ENCODE measurements at regions not wholly inside any gene's neighbourhood (a gene's known extent, or its start where the extent isn't known, plus 50 kb on each side); places are given as distances from the start of the nearest gene placed in this dataset.

- no peak for TF ChIP-seq CTCF (IDR thresholded peaks at IDR 0.05; ENCODE audit: control extremely low read depth, extremely low read depth, low read depth, missing control alignments)
- DNase-seq (ENCODE audit: extremely low spot score) = no peak
- POLR2A ChIA-PET = no interaction called here
- CTCF ChIA-PET = interaction anchor here (2.2 kb wide), 1 partner anchor 9 kb away, joined by 4 read pairs; no protein-coding TSS in a partner anchor
Observed at GRCh38 chr13:70809588-70809987, 701.3 kb upstream of the KLHL1 start.

GRCh38 chr13:70798385-70798784 is 690.1 kb upstream of the KLHL1 start:
- POLR2A ChIA-PET = no interaction called here
- DNase-seq (ENCODE audit: extremely low spot score) = no peak
- TF ChIP-seq CTCF (IDR thresholded peaks at IDR 0.05; ENCODE audit: control extremely low read depth, extremely low read depth, low read depth, missing control alignments) = no peak
- CTCF ChIA-PET = interaction anchor here (4.1 kb wide), 1 partner anchor 11 kb away, joined by 11 read pairs; no protein-coding TSS in a partner anchor

GRCh38 chr13:70795484-70795883 is 687.2 kb upstream of the KLHL1 start:
- DNase-seq (ENCODE audit: extremely low spot score) = no peak
- POLR2A ChIA-PET = no interaction called here
- CTCF ChIA-PET = no interaction called here
- TF ChIP-seq CTCF (IDR thresholded peaks at IDR 0.05; ENCODE audit: control extremely low read depth, extremely low read depth, low read depth, missing control alignments) = no peak

- no peak for TF ChIP-seq CTCF (IDR thresholded peaks at IDR 0.05; ENCODE audit: control extremely low read depth, extremely low read depth, low read depth, missing control alignments)
- DNase-seq (ENCODE audit: extremely low spot score) = no peak
- CTCF ChIA-PET = interaction anchor here (1.0 kb wide), 1 partner anchor 9 kb away, joined by 3 read pairs; no protein-coding TSS in a partner anchor
- POLR2A ChIA-PET = no interaction called here
Observed at GRCh38 chr13:70792121-70792520, 683.9 kb upstream of the KLHL1 start.

GRCh38 chr13:70789751-70790150 is 681.5 kb upstream of the KLHL1 start:
- ChIA-PET POLR2A (no interaction called here), CTCF (no interaction called here)
- TF ChIP-seq CTCF (IDR thresholded peaks at IDR 0.05; ENCODE audit: control extremely low read depth, extremely low read depth, low read depth, missing control alignments) = no peak
- DNase-seq (ENCODE audit: extremely low spot score) = no peak

GRCh38 chr13:70788074-70788473 is 679.8 kb upstream of the KLHL1 start:
- POLR2A ChIA-PET = no interaction called here
- TF ChIP-seq CTCF (IDR thresholded peaks at IDR 0.05; ENCODE audit: control extremely low read depth, extremely low read depth, low read depth, missing control alignments) = no peak
- CTCF ChIA-PET = interaction anchor here (1.8 kb wide), 1 partner anchor 11 kb away, joined by 11 read pairs; no protein-coding TSS in a partner anchor
- DNase-seq (ENCODE audit: extremely low spot score) = no peak

All from GM10248 (cell line).